Epithelial cell of proximal tubule (primary cell): ENCODE measurements at regions not wholly inside any gene's neighbourhood (a gene's known extent, or its start where the extent isn't known, plus 50 kb on each side); places are given as distances from the start of the nearest gene placed in this dataset.

Experiments
- DNase-seq: peaks from one replicate; pipeline ENCODE4 v3.0.0-alpha.2; 2011; ENCODE audit warnings: low read depth
- H3K4me3 ChIP-seq: 2 replicates; pipeline ENCODE4 v1.5.1; 2011; ENCODE audit warnings: low read depth, mild to moderate bottlenecking, low read length
- CTCF ChIP-seq: conservative IDR thresholded peaks from 2 replicates; pipeline ENCODE4 v1.5.1; 2012; ENCODE audit warnings: low read depth, mild to moderate bottlenecking, low read length

DNA sequence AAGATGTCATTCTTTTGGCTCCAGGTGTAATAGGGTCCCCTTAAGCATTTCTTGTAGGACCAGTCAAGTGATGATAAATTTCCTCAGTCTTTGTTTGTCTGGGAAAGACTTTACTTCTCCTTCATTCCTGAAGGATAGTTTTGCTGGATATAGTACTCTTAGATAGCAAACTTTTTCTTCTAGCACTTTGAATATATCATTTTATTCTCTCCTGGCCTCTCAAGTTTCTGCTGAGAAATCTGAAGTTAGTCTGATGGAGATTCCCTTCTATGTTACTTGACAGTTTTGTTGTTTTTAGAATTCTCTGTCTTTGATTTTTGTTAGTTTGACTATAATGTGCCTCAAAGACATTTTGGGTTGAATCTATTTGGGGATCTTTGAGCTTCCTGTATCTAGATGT, 181.2 kb upstream of the HES1 start:
- no peak for DNase-seq
- no peak for TF ChIP-seq CTCF
- no peak overlapping the region for H3K4me3 ChIP-seq

DNA sequence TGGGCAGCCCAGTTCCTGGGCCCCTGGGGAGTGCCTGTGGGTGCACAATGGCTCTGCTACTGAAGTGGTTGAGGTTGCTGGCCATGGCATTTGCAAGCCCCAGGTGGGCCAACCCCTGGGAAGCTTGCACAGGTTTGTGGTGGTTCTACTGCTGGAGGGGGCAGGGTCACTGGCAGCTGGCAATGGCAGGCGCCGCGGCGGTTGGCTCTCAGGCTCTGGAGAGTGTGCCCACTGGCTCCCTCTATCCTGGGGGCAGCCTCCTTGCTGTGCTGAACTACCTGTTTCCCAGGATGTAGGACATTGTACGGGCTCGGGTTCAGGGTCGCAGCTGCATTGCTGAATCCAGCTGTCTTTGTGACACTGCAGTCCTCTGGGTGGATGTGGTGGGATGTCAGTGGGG, 180.2 kb upstream of the HES1 start:
- no peak for TF ChIP-seq CTCF
- DNase-seq = no peak
- no peak overlapping the region for H3K4me3 ChIP-seq

DNA sequence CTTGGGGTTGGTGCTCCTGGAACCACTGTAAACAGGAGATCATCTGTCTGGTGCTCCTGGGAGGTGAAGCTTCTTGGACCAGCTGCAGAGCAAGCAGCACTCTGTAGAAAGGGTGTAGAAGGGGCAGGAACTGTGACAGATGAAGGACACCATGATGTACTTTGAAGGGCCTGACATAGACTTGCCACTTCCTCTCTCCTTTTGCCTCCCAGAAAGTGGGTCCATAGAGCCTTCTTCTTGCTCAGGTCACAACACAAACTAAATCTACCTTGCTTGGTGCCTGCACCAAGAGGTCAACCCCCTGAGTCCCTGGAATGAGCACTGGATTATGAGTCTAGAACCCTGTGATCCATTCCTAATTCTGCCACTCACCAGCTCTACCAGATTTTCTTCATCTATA, 176.1 kb upstream of the HES1 start:
- no peak for TF ChIP-seq CTCF
- H3K4me3 ChIP-seq = no peak overlapping the region
- DNase-seq = no peak

- H3K4me3 ChIP-seq = no peak overlapping the region
- DNase-seq = no peak
- TF ChIP-seq CTCF = no peak
These were observed 175.3 kb upstream of the HES1 start for GRCh38 chr3:193960487-193961274.

DNA sequence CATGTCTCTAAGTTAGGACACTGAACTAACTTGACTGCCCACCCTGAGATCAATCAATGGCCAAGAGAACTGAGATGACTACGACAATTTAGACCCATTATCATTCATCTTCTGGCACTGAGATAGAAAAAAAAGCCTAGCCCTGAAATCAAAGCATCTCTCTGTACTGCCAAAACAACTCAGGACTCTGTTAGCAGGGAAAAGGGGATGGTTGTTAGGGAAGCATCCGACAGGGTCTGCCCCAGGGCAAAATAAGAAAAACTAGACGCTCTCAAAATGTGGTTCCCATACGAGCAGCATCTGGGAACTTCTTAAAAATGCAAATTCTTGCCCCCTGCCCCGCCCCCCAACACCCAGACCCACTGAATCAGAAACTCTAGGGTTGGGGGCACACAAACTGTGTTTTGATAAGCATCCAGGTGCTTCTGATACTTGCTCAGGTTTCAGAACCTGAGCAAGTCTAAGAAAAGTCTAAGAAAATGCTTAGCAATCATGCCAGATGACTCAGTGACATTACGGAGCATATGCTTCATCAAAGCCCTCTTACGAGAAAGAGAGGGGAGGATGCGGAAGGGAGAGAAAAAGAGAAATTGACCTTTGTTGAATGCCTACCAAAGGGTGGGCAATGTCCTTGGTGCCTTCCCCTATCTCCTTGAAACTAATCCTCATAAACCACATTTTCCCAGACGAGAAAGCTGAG, 172.8 kb upstream of the HES1 start:
- no peak for DNase-seq
- TF ChIP-seq CTCF = no peak
- H3K4me3 ChIP-seq = no peak overlapping the region

- no peak for DNase-seq
- no peak overlapping the region for H3K4me3 ChIP-seq
- TF ChIP-seq CTCF = no peak
These were observed 172.0 kb upstream of the HES1 start for GRCh38 chr3:193963808-193964516.
